ENCODE measurements at regions not wholly inside any gene's neighbourhood (a gene's known extent, or its start where the extent isn't known, plus 50 kb on each side); places are given as distances from the start of the nearest gene placed in this dataset.

- H3K36me3 ChIP-seq (ENCODE audit: control insufficient read depth, insufficient read depth, low read length) = no peaks in the 10 kb centered on the region
- H3K4me3 ChIP-seq (ENCODE audit: low read depth, low read length) = no peak overlapping the region
- H3K27me3 ChIP-seq (ENCODE audit: control insufficient read depth, insufficient read depth, low read length) = no peaks in the 10 kb centered on the region
- ChIA-PET CTCF (interaction anchor here (1.2 kb wide), 1 partner anchor 14 kb away, joined by 3 read pairs; no protein-coding TSS in a partner anchor), POLR2A (no interaction called here)
- no peak for DNase-seq (ENCODE audit: low read depth)
- TF ChIP-seq CTCF (IDR thresholded peaks at IDR 0.05; ENCODE audit: insufficient read depth, low read depth, low read length) = no peak
Observed at GRCh38 chr9:103661663-103662062, 432.4 kb upstream of the SMC2 start.

- ChIA-PET POLR2A (no interaction called here), CTCF (no interaction called here)
- Histone ChIP-seq H3K4me3 (ENCODE audit: low read depth, low read length) (no peak overlapping the region), H3K36me3 (ENCODE audit: control insufficient read depth, insufficient read depth, low read length) (no peaks in the 10 kb centered on the region), H3K27me3 (ENCODE audit: control insufficient read depth, insufficient read depth, low read length) (no peaks in the 10 kb centered on the region)
- TF ChIP-seq CTCF (IDR thresholded peaks at IDR 0.05; ENCODE audit: insufficient read depth, low read depth, low read length) = no peak
- DNase-seq (ENCODE audit: low read depth) = no peak
Observed at GRCh38 chr9:103669296-103669695, 424.8 kb upstream of the SMC2 start.

DNA sequence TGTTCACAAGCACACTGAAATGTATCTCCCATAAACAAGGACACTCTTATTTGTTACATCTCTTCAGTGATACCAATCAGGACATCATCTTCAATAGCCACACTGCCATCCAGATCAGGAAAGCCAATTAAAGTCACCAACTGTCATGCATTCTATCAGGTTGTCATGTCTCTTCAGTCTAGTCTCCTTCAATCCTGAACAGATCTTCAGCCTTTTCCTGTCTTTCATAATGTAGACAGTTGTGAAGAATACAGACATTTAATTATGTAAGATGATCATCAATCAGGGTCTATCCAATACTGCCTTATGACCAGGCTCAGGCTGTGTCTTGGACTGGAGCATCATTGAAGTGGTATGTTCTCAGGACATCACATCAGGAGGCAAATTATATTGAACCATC is 419.8 kb upstream of the SMC2 start:
- Histone ChIP-seq H3K4me3 (ENCODE audit: low read depth, low read length) (no peak overlapping the region), H3K27me3 (ENCODE audit: control insufficient read depth, insufficient read depth, low read length) (no peaks in the 10 kb centered on the region), H3K36me3 (ENCODE audit: control insufficient read depth, insufficient read depth, low read length) (no peaks in the 10 kb centered on the region)
- no peak for DNase-seq (ENCODE audit: low read depth)
- CTCF ChIA-PET = no interaction called here
- TF ChIP-seq CTCF (IDR thresholded peaks at IDR 0.05; ENCODE audit: insufficient read depth, low read depth, low read length) = no peak
- POLR2A ChIA-PET = no interaction called here

- DNase-seq (ENCODE audit: low read depth) = no peak
- no peaks in the 10 kb centered on the region for H3K27me3 ChIP-seq (ENCODE audit: control insufficient read depth, insufficient read depth, low read length)
- TF ChIP-seq CTCF (IDR thresholded peaks at IDR 0.05; ENCODE audit: insufficient read depth, low read depth, low read length) = no peak
- H3K4me3 ChIP-seq (ENCODE audit: low read depth, low read length) = no peak overlapping the region
- no peaks in the 10 kb centered on the region for H3K36me3 ChIP-seq (ENCODE audit: control insufficient read depth, insufficient read depth, low read length)
- ChIA-PET CTCF (interaction anchor here (0.6 kb wide), 1 partner anchor 10 kb away, joined by 3 read pairs; no protein-coding TSS in a partner anchor), POLR2A (no interaction called here)
Observed at GRCh38 chr9:103680581-103680980, 413.5 kb upstream of the SMC2 start.

- Histone ChIP-seq H3K4me3 (ENCODE audit: low read depth, low read length) (no peak overlapping the region), H3K36me3 (ENCODE audit: control insufficient read depth, insufficient read depth, low read length) (no peaks in the 10 kb centered on the region), H3K27me3 (ENCODE audit: control insufficient read depth, insufficient read depth, low read length) (no peaks in the 10 kb centered on the region)
- TF ChIP-seq CTCF (IDR thresholded peaks at IDR 0.05; ENCODE audit: insufficient read depth, low read depth, low read length) = no peak
- ChIA-PET CTCF (no interaction called here), POLR2A (no interaction called here)
- no peak for DNase-seq (ENCODE audit: low read depth)
Observed at GRCh38 chr9:103681435-103681834, 412.7 kb upstream of the SMC2 start.
